T-cell (primary cell): ENCODE measurements at regions not wholly inside any gene's neighbourhood (a gene's known extent, or its start where the extent isn't known, plus 50 kb on each side); places are given as distances from the start of the nearest gene placed in this dataset.

Experiments used
- ATAC-seq, 4 experiments: fragments of 200-7000 bp in 3 of 4; fragments of 150-1000 bp in 1 of 4; cut with Tn5 transposase; replicated peaks in 1 of 4; 1 replicate in 3 of 4; 2 replicates in 1 of 4; pipeline ENCODE4 v1.10.0; 2021; ENCODE audit warnings: moderate library complexity in 3 of 4, mild to moderate bottlenecking in 2 of 4, moderate number of reproducible peaks in 1 of 4
- CTCF ChIA-PET, 2 donors: fragments of 300-600 bp; sonication (Branson Sonifier 250); formaldehyde crosslinking; loops; one replicate each; lab custom pipeline; 2022; ENCODE audit warnings: antibody characterized with exemption in 2 of 2; lab: Charles Lee
- POLR2A ChIA-PET, 2 donors: fragments of 300-600 bp; sonication (Branson Sonifier 250); formaldehyde crosslinking; loops; one replicate each; lab custom pipeline; 2022; ENCODE audit warnings: antibody characterized with exemption in 2 of 2; lab: Charles Lee
- DNase-seq, 35 experiments: peaks; one replicate each; pipeline versions ENCODE4 v3.0.0 to v3.0.0-alpha.2; 2013 to 2023
- H3K27ac ChIP-seq: one replicate; pipeline ENCODE4 v1.5.1; 2013; ENCODE audit warnings: low read length
- H3K27me3 ChIP-seq, 2 experiments: replicated peaks in 1 of 2; 1 replicate in 1 of 2; 2 replicates in 1 of 2; pipeline versions ENCODE4 v1.6.1 to v1.7.0; 2013; ENCODE audit warnings: low read length in 1 of 2, mixed read lengths in 1 of 2; ENCODE audit not compliant: control insufficient read depth in 2 of 2, insufficient read depth in 2 of 2; ENCODE audit errors: extremely low read depth in 1 of 2
- H3K36me3 ChIP-seq, 2 donors: 1 replicate in 1 of 2; 2 replicates in 1 of 2; pipeline versions ENCODE4 v1.6.1 to v1.7.0; 2013; ENCODE audit warnings: low read length in 1 of 2; ENCODE audit not compliant: control insufficient read depth in 2 of 2, insufficient read depth in 1 of 2; ENCODE audit errors: extremely low read depth in 1 of 2
- H3K4me1 ChIP-seq, 2 experiments: 1 replicate in 1 of 2; 2 replicates in 1 of 2; pipeline versions ENCODE4 v1.6.1 to v1.7.0; 2013; ENCODE audit warnings: low read length in 2 of 2, mixed read lengths in 1 of 2; ENCODE audit not compliant: insufficient read depth in 2 of 2, control insufficient read depth in 1 of 2; ENCODE audit errors: extremely low read depth in 1 of 2
- H3K4me3 ChIP-seq, 2 donors: 1 replicate in 1 of 2; 2 replicates in 1 of 2; pipeline versions ENCODE4 v1.5.1 to v1.7.0; 2013; ENCODE audit warnings: mild to moderate bottlenecking in 2 of 2, low read length in 1 of 2, moderate library complexity in 1 of 2; ENCODE audit not compliant: control insufficient read depth in 1 of 2; ENCODE audit errors: extremely low read depth in 1 of 2
- H3K9me3 ChIP-seq: 2 replicates; pipeline ENCODE4 v1.7.0; 2013
- H3K27ac Mint-ChIP-seq, 2 donors: one replicate each; pipeline ENCODE4 v1.8.0; 2020 to 2021; ENCODE audit warnings: mild to moderate bottlenecking in 2 of 2, mixed read lengths in 2 of 2
- H3K27me3 Mint-ChIP-seq, 2 donors: one replicate each; pipeline ENCODE4 v1.8.0; 2021 to 2022; ENCODE audit warnings: mixed read lengths in 2 of 2
- H3K36me3 Mint-ChIP-seq: one replicate; pipeline ENCODE4 v1.8.0; 2021; ENCODE audit warnings: mixed read lengths
- H3K4me1 Mint-ChIP-seq, 3 donors: one replicate each; pipeline ENCODE4 v1.8.0; 2020 to 2022; ENCODE audit warnings: mixed read lengths in 3 of 3, mild to moderate bottlenecking in 1 of 3
- H3K4me3 Mint-ChIP-seq, 3 donors: one replicate each; pipeline ENCODE4 v1.8.0; 2020 to 2022; ENCODE audit warnings: mild to moderate bottlenecking in 3 of 3, mixed read lengths in 3 of 3, moderate library complexity in 3 of 3
- H3K9me3 Mint-ChIP-seq, 3 donors: one replicate each; pipeline ENCODE4 v1.8.0; 2020 to 2022; ENCODE audit warnings: mixed read lengths in 3 of 3
- WGBS: methylation state at CpG from one replicate; pipeline ENCODE4 v1.1.5; 2013; ENCODE audit warnings: missing lambda C conversion rate; ENCODE audit not compliant: insufficient coverage; 5-methylcytosine and 5-hydroxymethylcytosine counted together

DNA sequence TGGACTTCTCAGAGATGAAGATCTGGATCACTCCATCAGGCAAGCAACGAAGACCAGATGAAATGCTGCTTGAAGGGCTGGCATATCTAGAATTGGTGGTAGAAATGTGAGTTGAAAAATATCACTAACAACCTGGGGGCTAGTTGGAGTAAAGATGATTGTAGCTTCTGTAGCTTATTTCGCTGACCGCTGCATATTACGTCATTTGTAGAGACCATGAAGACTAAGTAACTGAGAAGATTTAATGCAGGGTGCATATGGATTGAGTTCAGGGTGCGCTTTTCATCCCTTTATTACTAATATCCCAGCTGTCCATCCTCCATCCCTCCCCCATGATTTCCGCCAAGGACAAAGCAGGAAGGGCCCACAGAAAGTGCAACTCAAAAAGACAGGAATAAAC lies 1364.0 kb downstream of the PCDH9 start:
- Mint-ChIP-seq H3K4me3 (no peak overlapping the region), H3K4me1 (no peaks in the 10 kb centered on the region), H3K27me3 (no peaks in the 10 kb centered on the region), H3K36me3 (no peaks in the 10 kb centered on the region), H3K9me3 (peaks cover 7 to 16% (median 14%) of the 10 kb centered on the region in 3 donors), H3K27ac (no peak overlapping the region)
- H3K36me3 ChIP-seq, result no peaks in the 10 kb centered on the region
- H3K27me3 ChIP-seq, result no peaks in the 10 kb centered on the region
- ATAC-seq (no peak), DNase-seq (no peak)
- no CpG with 5 or more reads among the region's 6 CpGs for WGBS
- CTCF ChIA-PET, result no interaction called here
- no peaks in the 10 kb centered on the region for H3K9me3 ChIP-seq
- no peaks in the 10 kb centered on the region for H3K4me1 ChIP-seq
- H3K4me3 ChIP-seq, result no peak overlapping the region
- H3K27ac ChIP-seq, result no peak overlapping the region
- POLR2A ChIA-PET, result no interaction called here

DNA sequence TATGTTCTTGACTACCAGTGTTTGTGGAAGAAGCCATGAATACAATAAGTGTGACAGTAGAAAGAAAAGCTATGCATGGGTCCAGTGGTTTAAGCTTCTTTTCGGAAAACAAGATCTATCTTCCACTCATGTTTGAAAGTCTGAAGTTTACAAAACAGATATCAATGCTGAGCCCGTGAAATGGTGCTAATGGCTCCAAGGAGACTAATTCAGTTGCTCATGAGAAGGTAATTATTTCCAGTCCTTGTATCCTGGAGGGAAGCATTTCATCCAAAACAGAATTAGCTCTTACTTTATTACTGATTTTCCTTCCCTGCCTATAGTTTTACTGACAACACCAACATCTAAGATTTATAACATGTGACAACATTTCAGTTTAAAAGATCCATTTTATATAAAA lies 1364.9 kb downstream of the PCDH9 start:
- CTCF ChIA-PET, result no interaction called here
- Mint-ChIP-seq H3K27me3 (no peaks in the 10 kb centered on the region), H3K9me3 (peaks cover 9 to 18% (median 16%) of the 10 kb centered on the region in 3 donors), H3K27ac (no peak overlapping the region), H3K4me3 (no peak overlapping the region), H3K36me3 (no peaks in the 10 kb centered on the region), H3K4me1 (no peaks in the 10 kb centered on the region)
- no CpG with 5 or more reads among the region's 2 CpGs for WGBS
- H3K4me1 ChIP-seq, result no peaks in the 10 kb centered on the region
- H3K27ac ChIP-seq, result no peak overlapping the region
- no peaks in the 10 kb centered on the region for H3K9me3 ChIP-seq
- DNase-seq, result no peak
- ATAC-seq, result no peak
- H3K36me3 ChIP-seq, result no peaks in the 10 kb centered on the region
- H3K27me3 ChIP-seq, result no peaks in the 10 kb centered on the region
- no peak overlapping the region for H3K4me3 ChIP-seq
- POLR2A ChIA-PET, result no interaction called here

- H3K36me3 ChIP-seq, result no peaks in the 10 kb centered on the region
- H3K27ac ChIP-seq, result no peak overlapping the region
- H3K36me3 Mint-ChIP-seq, result no peaks in the 10 kb centered on the region
- no peaks in the 10 kb centered on the region for H3K27me3 ChIP-seq
- no peaks in the 10 kb centered on the region for H3K9me3 ChIP-seq
- no peaks in the 10 kb centered on the region for H3K27me3 Mint-ChIP-seq
- no peaks in the 10 kb centered on the region for H3K4me1 Mint-ChIP-seq
- CTCF ChIA-PET, result no interaction called here
- H3K4me3 ChIP-seq, result no peak overlapping the region
- no peak overlapping the region for H3K4me3 Mint-ChIP-seq
- peaks cover 12 to 22% (median 19%) of the 10 kb centered on the region in 3 donors for H3K9me3 Mint-ChIP-seq
- DNase-seq (no peak), ATAC-seq (no peak)
- no peak overlapping the region for H3K27ac Mint-ChIP-seq
- 40% methylated on average over 1 of the region's 1 CpG for WGBS
- POLR2A ChIA-PET, result no interaction called here
- H3K4me1 ChIP-seq, result no peaks in the 10 kb centered on the region
These were observed 1366.1 kb downstream of the PCDH9 start for GRCh38 chr13:65864039-65864438.

- Mint-ChIP-seq H3K9me3 (peaks cover 8 to 20% (median 9%) of the 10 kb centered on the region in 3 donors), H3K36me3 (no peaks in the 10 kb centered on the region), H3K4me3 (no peak overlapping the region), H3K27me3 (no peaks in the 10 kb centered on the region), H3K4me1 (no peaks in the 10 kb centered on the region), H3K27ac (no peak overlapping the region)
- ChIA-PET POLR2A (no interaction called here), CTCF (no interaction called here)
- Histone ChIP-seq H3K27me3 (no peaks in the 10 kb centered on the region), H3K4me1 (no peaks in the 10 kb centered on the region), H3K36me3 (no peaks in the 10 kb centered on the region), H3K4me3 (no peak overlapping the region), H3K27ac (no peak overlapping the region), H3K9me3 (no peaks in the 10 kb centered on the region)
- DNase-seq, result no peak
- ATAC-seq, result no peak
- no CpG with 5 or more reads among the region's 2 CpGs for WGBS
These were observed 1369.8 kb downstream of the PCDH9 start for GRCh38 chr13:65860306-65860705.

DNA sequence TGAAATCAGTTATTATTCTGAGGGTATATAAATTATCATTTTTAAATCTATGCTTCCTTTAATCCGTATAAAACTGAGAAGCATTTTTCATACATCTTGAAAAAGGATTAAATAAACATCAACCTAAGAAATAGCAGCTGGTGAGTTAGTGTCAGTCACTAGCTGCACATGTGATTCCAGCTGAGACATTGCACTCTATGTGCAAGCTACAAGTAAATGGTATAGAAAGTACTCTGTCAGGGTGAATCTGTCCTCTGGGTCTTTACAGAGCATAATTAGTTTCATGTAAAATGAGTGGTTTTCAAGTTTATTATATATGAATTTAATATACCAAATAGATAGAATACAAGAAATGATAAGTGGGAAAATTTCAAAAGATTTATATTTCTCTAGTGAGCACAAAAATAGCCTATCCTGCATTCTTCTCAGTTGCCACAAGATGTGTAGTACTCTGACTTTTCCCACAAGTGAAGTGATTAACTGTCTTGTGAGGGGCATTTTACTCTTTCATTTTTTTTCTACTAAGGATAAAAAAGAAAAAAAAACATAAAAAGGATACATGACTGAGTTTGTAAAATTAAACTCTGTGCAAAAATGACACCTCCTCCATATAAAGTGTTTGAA lies 1372.1 kb downstream of the PCDH9 start:
- Histone ChIP-seq H3K36me3 (no peaks in the 10 kb centered on the region), H3K4me1 (no peaks in the 10 kb centered on the region), H3K27ac (no peak overlapping the region), H3K9me3 (no peaks in the 10 kb centered on the region), H3K27me3 (no peaks in the 10 kb centered on the region), H3K4me3 (no peak overlapping the region)
- no peaks in the 10 kb centered on the region for H3K27me3 Mint-ChIP-seq
- no peaks in the 10 kb centered on the region for H3K4me1 Mint-ChIP-seq
- POLR2A ChIA-PET, result no interaction called here
- no CpG with 5 or more reads among the region's 1 CpG for whole genome bisulfite sequencing
- H3K27ac Mint-ChIP-seq, result no peak overlapping the region
- H3K36me3 Mint-ChIP-seq, result no peaks in the 10 kb centered on the region
- H3K4me3 Mint-ChIP-seq, result no peak overlapping the region
- H3K9me3 Mint-ChIP-seq, result peaks cover 4 to 15% (median 14%) of the 10 kb centered on the region in 3 donors
- DNase-seq (no peak), ATAC-seq (no peak)
- CTCF ChIA-PET, result no interaction called here

GRCh38 chr13:65856431-65856830 lies 1373.7 kb downstream of the PCDH9 start:
- H3K4me3 Mint-ChIP-seq, result no peak overlapping the region
- ChIA-PET POLR2A (no interaction called here), CTCF (no interaction called here)
- no peaks in the 10 kb centered on the region for H3K9me3 ChIP-seq
- ATAC-seq (no peak), DNase-seq (no peak)
- H3K4me1 Mint-ChIP-seq, result no peaks in the 10 kb centered on the region
- H3K4me3 ChIP-seq, result no peak overlapping the region
- H3K27ac ChIP-seq, result no peak overlapping the region
- H3K36me3 ChIP-seq, result no peaks in the 10 kb centered on the region
- peaks cover 8 to 14% (median 14%) of the 10 kb centered on the region in 3 donors for H3K9me3 Mint-ChIP-seq
- no peaks in the 10 kb centered on the region for H3K27me3 ChIP-seq
- H3K27ac Mint-ChIP-seq, result no peak overlapping the region
- H3K4me1 ChIP-seq, result no peaks in the 10 kb centered on the region
- WGBS, result no CpG with 5 or more reads among the region's 2 CpGs
- no peaks in the 10 kb centered on the region for H3K36me3 Mint-ChIP-seq
- H3K27me3 Mint-ChIP-seq, result no peaks in the 10 kb centered on the region
